ENCODE measurements at regions not wholly inside any gene's neighbourhood (a gene's known extent, or its start where the extent isn't known, plus 50 kb on each side); places are given as distances from the start of the nearest gene placed in this dataset.

GRCh38 chr5:82694711-82695285, 382.4 kb downstream of the TMEM167A start:
- no peaks in the 10 kb centered on the region for H3K27me3 ChIP-seq (ENCODE audit: insufficient read depth, poor library complexity, severe bottlenecking)
- no peak overlapping the region for H3K27ac ChIP-seq (replicated peaks)
- no peak for TF ChIP-seq POLR2AphosphoS5 (IDR thresholded peaks at IDR 0.05; ENCODE audit: low read depth)
- TF ChIP-seq CTCF (IDR thresholded peaks at IDR 0.05; ENCODE audit: insufficient read depth, low read length) = no peak
- no peak for TF ChIP-seq SPI1 (IDR thresholded peaks at IDR 0.05; ENCODE audit: borderline replicate concordance, low read depth)
- TF ChIP-seq GABPA (IDR thresholded peaks at IDR 0.05; ENCODE audit: low read depth) = no peak
- no peak for TF ChIP-seq REST (IDR thresholded peaks at IDR 0.05; ENCODE audit: insufficient replicate concordance, low read depth)
- DNase-seq (ENCODE audit: low read depth in 1 of 2, low spot score in 1 of 2) = no peak
- H3K4me3 ChIP-seq (replicated peaks; ENCODE audit: insufficient read depth, low read length) = no peak overlapping the region

GRCh38 chr5:82692826-82693225, 384.4 kb downstream of the TMEM167A start:
- TF ChIP-seq CTCF (IDR thresholded peaks at IDR 0.05; ENCODE audit: insufficient read depth, low read length) (no peak), SPI1 (IDR thresholded peaks at IDR 0.05; ENCODE audit: borderline replicate concordance, low read depth) (no peak), GABPA (IDR thresholded peaks at IDR 0.05; ENCODE audit: low read depth) (no peak), POLR2AphosphoS5 (IDR thresholded peaks at IDR 0.05; ENCODE audit: low read depth) (no peak), REST (IDR thresholded peaks at IDR 0.05; ENCODE audit: insufficient replicate concordance, low read depth) (no peak)
- H3K27ac ChIP-seq (replicated peaks) = no peak overlapping the region
- DNase-seq (ENCODE audit: low read depth in 1 of 2, low spot score in 1 of 2) = no peak

GRCh38 chr5:82684659-82685058, 392.5 kb downstream of the TMEM167A start:
- no peak overlapping the region for H3K27ac ChIP-seq (replicated peaks)
- H3K27me3 ChIP-seq (ENCODE audit: insufficient read depth, poor library complexity, severe bottlenecking) = no peaks in the 10 kb centered on the region
- DNase-seq (ENCODE audit: low read depth in 1 of 2, low spot score in 1 of 2) = no peak
- no peak overlapping the region for H3K4me3 ChIP-seq (replicated peaks; ENCODE audit: insufficient read depth, low read length)
- TF ChIP-seq GABPA (IDR thresholded peaks at IDR 0.05; ENCODE audit: low read depth) (no peak), CTCF (IDR thresholded peaks at IDR 0.05; ENCODE audit: insufficient read depth, low read length) (no peak), SPI1 (IDR thresholded peaks at IDR 0.05; ENCODE audit: borderline replicate concordance, low read depth) (no peak), REST (IDR thresholded peaks at IDR 0.05; ENCODE audit: insufficient replicate concordance, low read depth) (no peak), POLR2AphosphoS5 (IDR thresholded peaks at IDR 0.05; ENCODE audit: low read depth) (no peak)

More at GRCh38 chr5:82692826-82693225, 384.4 kb downstream of the TMEM167A start:
- H3K27me3 ChIP-seq (ENCODE audit: insufficient read depth, poor library complexity, severe bottlenecking) = no peaks in the 10 kb centered on the region
- no peak overlapping the region for H3K4me3 ChIP-seq (replicated peaks; ENCODE audit: insufficient read depth, low read length)

Data from HL-60 (cell line).